HCT116 (cell line): ENCODE measurements at regions not wholly inside any gene's neighbourhood (a gene's known extent, or its start where the extent isn't known, plus 50 kb on each side); places are given as distances from the start of the nearest gene placed in this dataset.
A peak's percentile ranks its signal among the peaks of the same experiment; 100 is the strongest.

Experiments used
- ATAC-seq: fragments of 200-7000 bp; cut with Tn5 transposase; 2 replicates; pipeline ENCODE4 v1.9.1; 2020; ENCODE audit warnings: mild to moderate bottlenecking, moderate library complexity
- BruUV-seq: library from RNA; stranded (reverse); fragments of 400-500 nt; replicated peaks from 2 replicates; lab custom pipeline; 2021; lab: Mats Ljungman, UMichigan
- CTCF ChIA-PET: fragments of 300-600 bp; sonication (Branson Sonifier 250); formaldehyde crosslinking; loops from one replicate; lab custom pipeline; 2021; ENCODE audit warnings: antibody characterized with exemption; lab: Charles Lee
- POLR2A ChIA-PET: fragments of 300-600, 350-600 bp; sonication (Branson Sonifier 250); formaldehyde crosslinking; loops from one replicate; lab custom pipeline; 2021; ENCODE audit warnings: antibody characterized with exemption; lab: Charles Lee
- RAD21 ChIA-PET, 2 experiments: fragments of 300-600 bp; sonication (Branson Sonifier 250); formaldehyde crosslinking; loops; one replicate each; lab custom pipeline; 2023; ENCODE audit warnings: low total read pairs in 2 of 2; ENCODE audit not compliant: uncharacterized antibody in 2 of 2, unreplicated experiment in 2 of 2, low non-redundant PET in 1 of 2; lab: Charles Lee
- DNase-seq: peaks from one replicate; pipeline ENCODE4 v3.0.0-alpha.2; 2010; ENCODE audit warnings: low read depth, low spot score
- H2AFZ ChIP-seq: fragments of 200-600 bp; shearing (Covaris generic), sonication (generic); 2 replicates; pipeline ENCODE4 v1.6.1; 2017; ENCODE audit warnings: low read depth, mixed run types, mixed read lengths, antibody characterized with exemption, low read length; ENCODE audit not compliant: poor library complexity, severe bottlenecking
- H3K27ac ChIP-seq: 2 replicates; pipeline ENCODE4 v1.5.1; 2012; ENCODE audit warnings: low read depth, low read length
- H3K27me3 ChIP-seq: fragments of 200-600 bp; sonication (generic); 2 replicates; pipeline ENCODE4 v1.6.1; 2016; ENCODE audit warnings: mixed run types, low read length, mixed read lengths; ENCODE audit not compliant: insufficient read depth
- H3K36me3 ChIP-seq, 2 experiments: fragments of 200-500 bp in 1 of 2; fragments of 200-600 bp in 1 of 2; sonication (Bioruptor generic) in 1 of 2; sonication (generic) in 1 of 2; 2 replicates each; pipeline versions ENCODE4 v1.5.1 to v1.6.1; 2014 to 2016; ENCODE audit warnings: low read length in 2 of 2, inconsistent platforms in 1 of 2, mixed read lengths in 1 of 2, mixed run types in 1 of 2; ENCODE audit not compliant: insufficient read depth in 2 of 2, control insufficient read depth in 1 of 2
- H3K4me1 ChIP-seq, 2 experiments: fragments of 200-600 bp in 1 of 2; sonication (generic) in 1 of 2; 2 replicates each; pipeline versions ENCODE4 v1.5.1 to v1.6.1; 2012 to 2017; ENCODE audit warnings: low read length in 2 of 2, inconsistent platforms in 1 of 2, mild to moderate bottlenecking in 1 of 2, mixed read lengths in 1 of 2, mixed run types in 1 of 2, moderate library complexity in 1 of 2; ENCODE audit not compliant: insufficient read depth in 2 of 2, control insufficient read depth in 1 of 2
- H3K4me2 ChIP-seq: fragments of 200-600 bp; sonication (generic); 2 replicates; pipeline ENCODE4 v1.6.1; 2017; ENCODE audit warnings: mixed run types, low read length, mixed read lengths
- H3K4me3 ChIP-seq, 2 experiments: fragments of 200-600 bp in 1 of 2; sonication (generic) in 1 of 2; replicated peaks in 1 of 2; 2 replicates each; pipeline ENCODE4 v1.5.1; 2011 to 2016; ENCODE audit warnings: low read length in 2 of 2, control low read depth in 1 of 2, low read depth in 1 of 2, mild to moderate bottlenecking in 1 of 2, mixed read lengths in 1 of 2, mixed run types in 1 of 2
- H3K79me2 ChIP-seq: fragments of 200-600 bp; sonication (generic); 2 replicates; pipeline ENCODE4 v1.6.1; 2017; ENCODE audit warnings: mild to moderate bottlenecking, mixed run types, low read length, moderate library complexity, mixed read lengths; ENCODE audit not compliant: insufficient read depth
- H3K9ac ChIP-seq: fragments of 200-600 bp; sonication (generic); 2 replicates; pipeline ENCODE4 v1.6.1; 2016; ENCODE audit warnings: low read length, mixed read lengths
- H3K9me2 ChIP-seq: fragments of 200-600 bp; sonication (generic), shearing (Covaris generic); 2 replicates; pipeline ENCODE4 v1.6.1; 2017; ENCODE audit warnings: mixed run types, mild to moderate bottlenecking, moderate library complexity; ENCODE audit not compliant: insufficient read depth
- H3K9me3 ChIP-seq, 2 experiments: fragments of 200-500 bp in 1 of 2; fragments of 200-600 bp in 1 of 2; sonication (Bioruptor generic) in 1 of 2; sonication (generic) in 1 of 2; 2 replicates each; pipeline ENCODE4 v1.6.1; 2014 to 2017; ENCODE audit warnings: low read length in 2 of 2, mixed read lengths in 2 of 2, inconsistent platforms in 1 of 2, low read depth in 1 of 2, mild to moderate bottlenecking in 1 of 2, mixed run types in 1 of 2, moderate library complexity in 1 of 2; ENCODE audit not compliant: control insufficient read depth in 1 of 2, insufficient read depth in 1 of 2
- H4K20me1 ChIP-seq: fragments of 200-600 bp; sonication (generic), shearing (Covaris generic); 2 replicates; pipeline ENCODE4 v1.6.1; 2017; ENCODE audit warnings: mixed run types, mild to moderate bottlenecking, moderate library complexity; ENCODE audit not compliant: insufficient read depth
- CEBPB ChIP-seq: IDR thresholded peaks from 2 replicates; pipeline ENCODE4 v1.6.1; 2012; ENCODE audit warnings: low read depth
- EGR1 ChIP-seq: IDR thresholded peaks from 2 replicates; pipeline ENCODE4 v1.6.1; 2012; ENCODE audit warnings: low read depth
- SP1 ChIP-seq: IDR thresholded peaks from 2 replicates; pipeline ENCODE4 v1.6.1; 2012; ENCODE audit warnings: low read depth
- YY1 ChIP-seq: IDR thresholded peaks from 2 replicates; pipeline ENCODE4 v1.6.1; 2011; ENCODE audit warnings: low read length, low read depth, moderate library complexity, mild to moderate bottlenecking; ENCODE audit not compliant: insufficient replicate concordance; ENCODE audit errors: extremely low read depth
- intact Hi-C: fragments of 100-400 bp; cut with micrococcal nuclease; formaldehyde crosslinking; loops from 2 replicates; pipeline ENCODE4 v1.10.0; 2022
- TF ChIP-seq, protein P1 (sequence below): IDR thresholded peaks from 2 replicates; pipeline ENCODE4 v1.6.1; 2012
- TF ChIP-seq, protein P2 (sequence below): IDR thresholded peaks from 2 replicates; pipeline ENCODE4 v1.6.1; 2011; ENCODE audit warnings: mild to moderate bottlenecking, low read length, moderate library complexity; ENCODE audit not compliant: insufficient replicate concordance; ENCODE audit errors: extremely low read depth
- TF ChIP-seq, protein P3 (sequence below), 3 experiments: fragments of 200-600 bp in 1 of 3; sonication (generic) in 1 of 3; IDR thresholded peaks in 2 of 3; conservative IDR thresholded peaks in 1 of 3; 2 replicates each; pipeline ENCODE4 v1.5.1; 2012 to 2017; ENCODE audit warnings: low read depth in 2 of 3, low read length in 2 of 3, antibody characterized with exemption in 1 of 3, borderline replicate concordance in 1 of 3, control low read depth in 1 of 3, mild to moderate bottlenecking in 1 of 3, mixed read lengths in 1 of 3, mixed run types in 1 of 3, moderate library complexity in 1 of 3; ENCODE audit not compliant: insufficient read depth in 1 of 3

DNA sequence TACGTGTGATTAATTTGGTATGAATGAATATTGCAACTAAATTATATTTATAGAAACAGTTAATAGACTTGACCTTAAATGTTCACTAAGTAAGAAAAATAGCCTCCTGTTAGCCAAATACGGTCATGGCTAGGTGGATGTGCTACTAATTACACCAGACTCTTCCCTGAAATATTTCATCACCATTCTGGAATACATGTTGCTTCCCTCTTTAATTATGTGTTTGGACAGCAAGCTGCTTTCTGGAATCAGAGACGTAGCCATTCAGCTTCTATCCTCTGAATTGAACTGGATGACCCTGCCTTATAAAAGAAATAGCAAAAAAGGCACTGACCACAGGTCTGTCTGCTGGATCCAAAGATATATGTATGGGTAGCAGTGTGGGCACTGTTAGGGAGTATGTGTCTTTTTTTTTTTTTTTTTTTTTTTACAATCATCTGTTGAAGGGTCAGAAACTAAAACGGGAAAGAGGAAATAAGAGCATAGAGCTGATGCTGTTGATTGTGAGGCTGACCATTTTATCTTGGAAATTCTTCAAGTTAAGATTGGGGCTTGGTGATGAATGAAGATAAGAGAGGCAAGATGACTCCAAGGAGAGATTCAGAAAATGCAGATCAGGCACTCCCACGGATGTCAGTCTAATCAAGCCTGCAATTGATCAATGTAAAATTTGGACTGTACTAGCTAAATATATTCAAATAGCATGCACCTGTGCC is 283.2 kb upstream of the HSF2 start (continued):
- TF ChIP-seq, protein P1, sequence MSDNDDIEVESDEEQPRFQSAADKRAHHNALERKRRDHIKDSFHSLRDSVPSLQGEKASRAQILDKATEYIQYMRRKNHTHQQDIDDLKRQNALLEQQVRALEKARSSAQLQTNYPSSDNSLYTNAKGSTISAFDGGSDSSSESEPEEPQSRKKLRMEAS = no peak
- TF ChIP-seq SP1 (no peak), EGR1 (no peak), CEBPB (no peak), YY1 (no peak)
- TF ChIP-seq, protein P2, sequence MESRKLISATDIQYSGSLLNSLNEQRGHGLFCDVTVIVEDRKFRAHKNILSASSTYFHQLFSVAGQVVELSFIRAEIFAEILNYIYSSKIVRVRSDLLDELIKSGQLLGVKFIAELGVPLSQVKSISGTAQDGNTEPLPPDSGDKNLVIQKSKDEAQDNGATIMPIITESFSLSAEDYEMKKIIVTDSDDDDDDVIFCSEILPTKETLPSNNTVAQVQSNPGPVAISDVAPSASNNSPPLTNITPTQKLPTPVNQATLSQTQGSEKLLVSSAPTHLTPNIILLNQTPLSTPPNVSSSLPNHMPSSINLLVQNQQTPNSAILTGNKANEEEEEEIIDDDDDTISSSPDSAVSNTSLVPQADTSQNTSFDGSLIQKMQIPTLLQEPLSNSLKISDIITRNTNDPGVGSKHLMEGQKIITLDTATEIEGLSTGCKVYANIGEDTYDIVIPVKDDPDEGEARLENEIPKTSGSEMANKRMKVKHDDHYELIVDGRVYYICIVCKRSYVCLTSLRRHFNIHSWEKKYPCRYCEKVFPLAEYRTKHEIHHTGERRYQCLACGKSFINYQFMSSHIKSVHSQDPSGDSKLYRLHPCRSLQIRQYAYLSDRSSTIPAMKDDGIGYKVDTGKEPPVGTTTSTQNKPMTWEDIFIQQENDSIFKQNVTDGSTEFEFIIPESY = no peak

DNA sequence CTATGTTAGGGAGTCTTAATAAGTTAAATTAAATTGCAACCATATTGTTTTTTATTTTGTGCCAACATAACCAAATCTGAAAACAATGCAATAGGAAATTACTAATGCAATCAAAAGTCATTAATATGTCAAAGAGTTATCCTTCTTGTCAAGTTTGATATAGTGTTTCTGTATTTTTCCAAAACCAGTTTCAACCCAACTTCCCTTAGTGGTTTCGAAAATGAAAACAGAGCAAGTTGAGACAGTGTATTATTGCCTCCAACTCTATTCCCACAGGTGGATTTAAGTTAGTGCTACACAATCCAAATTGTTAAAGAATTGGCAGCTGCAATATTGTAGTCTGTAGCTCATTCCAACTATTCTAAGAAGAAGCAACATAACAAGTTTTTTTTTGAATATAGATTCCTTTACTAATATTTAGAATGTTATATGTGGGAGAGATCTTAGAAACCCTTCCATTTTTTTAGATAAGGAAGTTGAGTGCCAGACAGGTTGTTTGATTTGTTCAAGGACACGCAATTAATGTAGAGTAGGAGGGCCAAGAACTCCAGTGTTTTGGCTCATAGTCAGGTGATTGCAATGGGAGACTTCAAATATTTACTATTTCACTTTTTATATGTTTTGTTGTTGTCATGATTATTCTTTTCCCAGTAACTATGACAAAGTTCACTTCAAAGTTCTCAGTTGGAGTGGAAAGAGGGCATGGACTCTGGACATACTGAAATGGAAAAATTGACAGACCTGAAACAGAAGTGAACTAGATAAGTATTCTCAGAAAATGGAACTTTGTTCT is 282.4 kb upstream of the HSF2 start:
- Histone ChIP-seq H2AFZ (peak overlapping the region; percentile 40), H3K36me3 (no peaks in the 10 kb centered on the region), H3K9ac (no peak overlapping the region), H3K4me1 (no peaks in the 10 kb centered on the region), H3K27me3 (no peaks in the 10 kb centered on the region), H4K20me1 (no peaks in the 10 kb centered on the region), H3K27ac (no peak overlapping the region), H3K4me3 (no peak overlapping the region), H3K4me2 (no peak overlapping the region), H3K9me3 (no peaks in the 10 kb centered on the region), H3K79me2 (no peaks in the 10 kb centered on the region), H3K9me2 (peaks cover 3% of the 10 kb centered on the region; the same call in 1 of the 2 replicates)
- RAD21 ChIA-PET = no interaction called here
- intact Hi-C loops = no loop called here
- POLR2A ChIA-PET = no interaction called here
- CTCF ChIA-PET = no interaction called here
- BruUV-seq = no TSS peak
- no peak for ATAC-seq
- DNase-seq = no peak
- TF ChIP-seq, protein P3, sequence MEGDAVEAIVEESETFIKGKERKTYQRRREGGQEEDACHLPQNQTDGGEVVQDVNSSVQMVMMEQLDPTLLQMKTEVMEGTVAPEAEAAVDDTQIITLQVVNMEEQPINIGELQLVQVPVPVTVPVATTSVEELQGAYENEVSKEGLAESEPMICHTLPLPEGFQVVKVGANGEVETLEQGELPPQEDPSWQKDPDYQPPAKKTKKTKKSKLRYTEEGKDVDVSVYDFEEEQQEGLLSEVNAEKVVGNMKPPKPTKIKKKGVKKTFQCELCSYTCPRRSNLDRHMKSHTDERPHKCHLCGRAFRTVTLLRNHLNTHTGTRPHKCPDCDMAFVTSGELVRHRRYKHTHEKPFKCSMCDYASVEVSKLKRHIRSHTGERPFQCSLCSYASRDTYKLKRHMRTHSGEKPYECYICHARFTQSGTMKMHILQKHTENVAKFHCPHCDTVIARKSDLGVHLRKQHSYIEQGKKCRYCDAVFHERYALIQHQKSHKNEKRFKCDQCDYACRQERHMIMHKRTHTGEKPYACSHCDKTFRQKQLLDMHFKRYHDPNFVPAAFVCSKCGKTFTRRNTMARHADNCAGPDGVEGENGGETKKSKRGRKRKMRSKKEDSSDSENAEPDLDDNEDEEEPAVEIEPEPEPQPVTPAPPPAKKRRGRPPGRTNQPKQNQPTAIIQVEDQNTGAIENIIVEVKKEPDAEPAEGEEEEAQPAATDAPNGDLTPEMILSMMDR (IDR thresholded peaks at IDR 0.05 in 2 of 3, conservative IDR thresholded peaks at IDR 0.05 in 1 of 3; ENCODE audit: borderline replicate concordance in 1 of 3, insufficient read depth in 1 of 3, low read depth in 2 of 3, low read length in 2 of 3) = no peak
